ENCODE measurements at regions not wholly inside any gene's neighbourhood (a gene's known extent, or its start where the extent isn't known, plus 50 kb on each side); places are given as distances from the start of the nearest gene placed in this dataset.

DNA sequence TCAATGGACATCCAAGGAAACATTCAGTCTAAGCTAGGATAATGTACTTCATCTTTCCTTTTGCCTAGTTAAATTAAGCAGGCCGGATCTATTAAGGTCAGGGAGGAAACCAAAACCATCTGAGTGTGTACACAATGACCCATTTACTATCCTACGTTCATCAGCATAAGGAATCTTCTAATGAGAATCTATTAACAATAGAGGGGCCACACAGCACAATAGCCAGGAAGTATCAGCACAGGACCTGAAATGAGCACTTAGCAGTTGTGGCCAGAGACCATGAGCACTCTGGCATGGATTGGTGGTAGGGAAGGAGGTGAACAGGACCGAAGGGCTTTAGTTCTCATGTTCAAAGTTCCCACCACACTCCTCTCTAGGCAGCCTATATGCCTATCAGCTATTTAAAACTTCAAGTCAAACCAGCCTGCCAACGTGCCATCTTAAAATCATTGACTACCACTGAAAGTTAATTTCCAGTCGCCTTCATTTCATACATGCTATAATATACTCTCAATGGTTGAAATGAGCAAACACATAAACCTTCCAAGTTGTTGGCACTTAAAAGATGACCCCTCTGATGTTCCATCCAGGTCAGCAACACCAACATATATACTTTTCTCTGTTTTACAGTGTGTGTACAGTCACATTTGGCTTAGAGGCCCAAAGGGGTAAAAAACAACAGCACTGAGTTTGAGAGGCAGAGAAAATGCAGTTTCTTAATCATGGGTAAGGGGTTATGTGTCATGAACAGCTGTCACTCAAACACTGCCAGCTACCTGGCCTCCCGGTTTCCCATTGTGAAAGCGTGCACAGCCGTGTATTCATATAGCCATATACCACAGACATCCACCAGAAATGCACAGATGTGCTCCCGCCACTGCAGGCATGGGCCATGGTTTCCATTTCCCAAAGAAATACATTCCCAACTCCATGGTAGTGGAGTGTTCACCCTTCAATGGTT is 184.3 kb downstream of the TBXT start:
- no peak for TF ChIP-seq POLR2A (IDR thresholded peaks at IDR 0.05)
- TF ChIP-seq, protein P1, sequence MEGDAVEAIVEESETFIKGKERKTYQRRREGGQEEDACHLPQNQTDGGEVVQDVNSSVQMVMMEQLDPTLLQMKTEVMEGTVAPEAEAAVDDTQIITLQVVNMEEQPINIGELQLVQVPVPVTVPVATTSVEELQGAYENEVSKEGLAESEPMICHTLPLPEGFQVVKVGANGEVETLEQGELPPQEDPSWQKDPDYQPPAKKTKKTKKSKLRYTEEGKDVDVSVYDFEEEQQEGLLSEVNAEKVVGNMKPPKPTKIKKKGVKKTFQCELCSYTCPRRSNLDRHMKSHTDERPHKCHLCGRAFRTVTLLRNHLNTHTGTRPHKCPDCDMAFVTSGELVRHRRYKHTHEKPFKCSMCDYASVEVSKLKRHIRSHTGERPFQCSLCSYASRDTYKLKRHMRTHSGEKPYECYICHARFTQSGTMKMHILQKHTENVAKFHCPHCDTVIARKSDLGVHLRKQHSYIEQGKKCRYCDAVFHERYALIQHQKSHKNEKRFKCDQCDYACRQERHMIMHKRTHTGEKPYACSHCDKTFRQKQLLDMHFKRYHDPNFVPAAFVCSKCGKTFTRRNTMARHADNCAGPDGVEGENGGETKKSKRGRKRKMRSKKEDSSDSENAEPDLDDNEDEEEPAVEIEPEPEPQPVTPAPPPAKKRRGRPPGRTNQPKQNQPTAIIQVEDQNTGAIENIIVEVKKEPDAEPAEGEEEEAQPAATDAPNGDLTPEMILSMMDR (IDR thresholded peaks at IDR 0.05): no peak
- no peak for DNase-seq (ENCODE audit: low spot score in 2 of 2)
- no peak overlapping the region for H3K4me3 ChIP-seq (ENCODE audit: low read depth, poor library complexity, severe bottlenecking)
- intact Hi-C loops (cut with DNase I; ENCODE audit: low total_unique reads): no loop called here
- WGBS, 2 donors: 79 to 81% methylated on average over 9 of the region's 9 CpGs

DNA sequence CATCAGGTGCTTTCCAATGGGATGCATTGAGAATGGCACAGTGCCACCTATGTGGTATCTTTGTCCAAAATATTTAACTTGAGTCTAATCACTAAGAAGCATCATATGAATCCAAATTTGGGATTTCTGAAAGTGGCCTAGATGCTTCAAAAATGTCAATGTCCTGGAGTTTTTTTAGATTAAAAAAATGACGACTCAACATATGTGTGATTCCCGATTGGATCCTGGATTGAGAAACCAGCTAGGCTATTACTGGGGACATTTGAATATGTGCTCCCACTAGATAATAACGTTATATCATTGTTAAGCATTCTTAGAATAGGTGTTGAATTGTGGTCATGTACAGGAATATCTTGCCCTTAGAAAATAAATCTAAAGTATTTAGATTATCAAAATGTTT is 189.2 kb downstream of the TBXT start:
- TF ChIP-seq, protein P1 (IDR thresholded peaks at IDR 0.05): no peak
- no peak for TF ChIP-seq POLR2A (IDR thresholded peaks at IDR 0.05)
- no peak overlapping the region for H3K4me3 ChIP-seq (ENCODE audit: low read depth, poor library complexity, severe bottlenecking)
- DNase-seq (ENCODE audit: low spot score in 2 of 2): no peak
- WGBS, 2 donors: 82 to 85% methylated on average over 3 of the region's 3 CpGs
- intact Hi-C loops (cut with DNase I; ENCODE audit: low total_unique reads): no loop called here

DNA sequence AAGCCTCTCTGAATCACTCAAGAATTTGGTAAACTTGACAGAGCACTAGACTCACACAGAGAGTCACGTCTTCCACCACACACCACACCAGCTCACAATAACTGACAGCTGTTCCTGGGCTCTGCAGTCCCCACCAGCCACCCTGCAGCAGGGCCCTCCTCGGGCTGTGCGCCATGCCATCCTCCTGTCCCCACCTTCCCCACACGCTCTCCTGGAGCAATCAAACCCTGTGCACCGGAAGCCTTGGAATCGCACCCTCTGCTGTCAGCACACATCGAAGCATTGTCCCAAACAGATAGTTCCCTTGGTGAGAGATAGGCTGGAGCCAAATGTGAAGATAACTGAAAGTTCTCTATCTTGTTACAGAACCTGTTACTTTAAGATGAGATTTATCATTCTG is 191.0 kb downstream of the TBXT start:
- H3K4me3 ChIP-seq (ENCODE audit: low read depth, poor library complexity, severe bottlenecking): no peak overlapping the region
- intact Hi-C loops (cut with DNase I; ENCODE audit: low total_unique reads): no loop called here
- no peak for DNase-seq (ENCODE audit: low spot score in 2 of 2)
- WGBS, 2 donors: 89 to 91% methylated on average over 7 of the region's 7 CpGs
- TF ChIP-seq POLR2A (IDR thresholded peaks at IDR 0.05): no peak
- TF ChIP-seq, protein P1 (IDR thresholded peaks at IDR 0.05): no peak

DNA sequence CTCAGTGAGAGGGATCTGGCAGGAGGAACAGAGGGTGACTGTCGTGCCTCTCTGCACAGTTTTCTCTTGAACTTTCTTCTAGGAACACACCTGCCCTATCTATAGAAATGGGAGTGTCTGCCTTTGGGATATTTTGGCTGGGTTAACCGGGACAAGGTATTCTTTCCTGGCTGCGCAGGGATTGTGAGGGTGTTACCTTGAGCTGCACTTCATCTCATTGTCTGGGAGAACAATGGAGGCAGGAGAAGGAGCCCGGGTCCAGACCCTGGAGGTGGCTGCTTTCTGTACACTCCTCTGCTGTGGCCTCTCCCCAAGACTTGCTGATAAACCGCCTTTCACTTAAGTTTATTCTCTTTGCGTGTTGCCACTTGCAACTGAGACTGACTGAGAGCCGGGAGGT is 192.8 kb downstream of the TBXT start:
- 42 to 45% methylated on average over 7 of the region's 7 CpGs for WGBS, 2 donors
- intact Hi-C loops (cut with DNase I; ENCODE audit: low total_unique reads): no loop called here

DNA sequence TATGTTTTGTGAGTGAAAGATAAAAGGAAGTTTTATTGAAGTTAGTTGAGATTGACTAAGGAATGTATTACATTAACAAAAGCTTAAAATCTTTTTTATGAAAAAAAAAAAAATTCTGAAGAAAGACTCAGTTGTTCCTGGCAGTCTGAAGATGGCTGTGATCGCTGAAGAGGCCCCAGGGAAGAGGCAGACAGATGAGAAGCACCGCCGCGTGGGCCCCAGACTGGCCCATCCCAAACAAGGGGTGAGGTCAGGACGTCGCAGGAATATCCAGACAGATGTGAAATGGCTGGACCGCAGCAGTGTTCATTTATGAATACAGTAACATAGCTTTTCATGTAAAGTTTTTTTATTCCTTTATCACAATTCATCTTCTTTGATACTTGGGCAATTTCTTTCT is 194.2 kb downstream of the TBXT start:
- DNase-seq (ENCODE audit: low spot score in 2 of 2): no peak
- intact Hi-C loops (cut with DNase I; ENCODE audit: low total_unique reads): no loop called here
- 71 to 79% methylated on average over 7 of the region's 7 CpGs for WGBS, 2 donors
- no peak overlapping the region for H3K4me3 ChIP-seq (ENCODE audit: low read depth, poor library complexity, severe bottlenecking)
- TF ChIP-seq POLR2A (IDR thresholded peaks at IDR 0.05): no peak
- TF ChIP-seq, protein P1 (IDR thresholded peaks at IDR 0.05): no peak

More for the DNA sequence above, 192.8 kb downstream of the TBXT start:
- TF ChIP-seq, protein P1 (IDR thresholded peaks at IDR 0.05): no peak
- no peak for TF ChIP-seq POLR2A (IDR thresholded peaks at IDR 0.05)
- H3K4me3 ChIP-seq (ENCODE audit: low read depth, poor library complexity, severe bottlenecking): no peak overlapping the region
- DNase-seq (ENCODE audit: low spot score in 2 of 2): no peak

All from lower leg skin (tissue), 4 donors.